HCEC 1CT (cell line): ENCODE measurements at regions not wholly inside any gene's neighbourhood (a gene's known extent, or its start where the extent isn't known, plus 50 kb on each side); places are given as distances from the start of the nearest gene placed in this dataset.
"Not testable (repeated sequence)": the region's sequence is repeated elsewhere in the genome, so short reads cannot be mapped to it uniquely, and the experiment has no call there.

ENCODE experiments used
- DNase-seq: peaks from one replicate; pipeline ENCODE4 v3.0.0-alpha.2; 2017

- DNase-seq = no peak
These were observed 80.8 kb upstream of the SLC2A1 start for GRCh38 chr1:43039228-43040055.

GRCh38 chr1:43038232-43038935 is 79.7 kb upstream of the SLC2A1 start:
- no peak for DNase-seq

- no peak for DNase-seq
These were observed 78.8 kb upstream of the SLC2A1 start for GRCh38 chr1:43037466-43037865.

GRCh38 chr1:43036932-43037331 is 78.3 kb upstream of the SLC2A1 start:
- DNase-seq = no peak

GRCh38 chr1:43035821-43036741 is 77.4 kb upstream of the SLC2A1 start:
- no peak for DNase-seq

GRCh38 chr1:43034778-43035177 is 76.1 kb upstream of the SLC2A1 start:
- DNase-seq = no peak

- no peak for DNase-seq
These were observed 75.6 kb upstream of the SLC2A1 start for GRCh38 chr1:43034195-43034658.

GRCh38 chr1:43031316-43032203 is 72.9 kb upstream of the SLC2A1 start:
- DNase-seq = no peak

- DNase-seq = no peak
These were observed 66.2 kb upstream of the SLC2A1 start for GRCh38 chr1:43024905-43025304.

GRCh38 chr1:43021547-43022474 is 63.1 kb upstream of the SLC2A1 start:
- no peak for DNase-seq

GRCh38 chr1:43019226-43019625 is 60.6 kb upstream of the SLC2A1 start:
- DNase-seq = no peak

GRCh38 chr1:43018121-43018520 is 59.5 kb upstream of the SLC2A1 start:
- DNase-seq = no peak

GRCh38 chr1:43015269-43015668 is 56.6 kb upstream of the SLC2A1 start:
- no peak for DNase-seq

GRCh38 chr1:43014579-43014978 is 55.9 kb upstream of the SLC2A1 start:
- DNase-seq = not testable (repeated sequence)

- no peak for DNase-seq
These were observed 52.4 kb upstream of the SLC2A1 start for GRCh38 chr1:43011020-43011419.

- no peak for DNase-seq
These were observed 50.6 kb upstream of the SLC2A1 start for GRCh38 chr1:43009274-43009673.

- DNase-seq = no peak
These were observed 49.7 kb upstream of the SLC2A1 start for GRCh38 chr1:43008115-43009060.
